ENCODE measurements at regions not wholly inside any gene's neighbourhood (a gene's known extent, or its start where the extent isn't known, plus 50 kb on each side); places are given as distances from the start of the nearest gene placed in this dataset.

- TF ChIP-seq POLR2A (IDR thresholded peaks at IDR 0.05) (no peak), CTCF (IDR thresholded peaks at IDR 0.05) (no peak)
Observed at GRCh38 chr18:78914249-78914935, 65.2 kb upstream of the SALL3 start.

All from heart left ventricle (tissue), 13 donors.